Trophoblast cell (in vitro differentiated cells and primary cell): ENCODE measurements at regions not wholly inside any gene's neighbourhood (a gene's known extent, or its start where the extent isn't known, plus 50 kb on each side); places are given as distances from the start of the nearest gene placed in this dataset.

Experiments used
- DNase-seq, 2 donors: peaks; one replicate each; pipeline ENCODE4 v3.0.0-alpha.2; 2016
- H2AFZ ChIP-seq: 2 replicates; pipeline ENCODE4 v1.6.1; 2013; ENCODE audit warnings: low read length, moderate library complexity, mild to moderate bottlenecking; ENCODE audit not compliant: insufficient read depth, poor library complexity
- H2AK5ac ChIP-seq: 2 replicates; pipeline ENCODE4 v1.6.1; 2013; ENCODE audit warnings: mild to moderate bottlenecking, low read length
- H2BK120ac ChIP-seq: 2 replicates; pipeline ENCODE4 v1.6.1; 2013; ENCODE audit warnings: low read length, mild to moderate bottlenecking, moderate library complexity; ENCODE audit not compliant: insufficient read depth, poor library complexity
- H2BK12ac ChIP-seq: 2 replicates; pipeline ENCODE4 v1.6.1; 2013; ENCODE audit warnings: mild to moderate bottlenecking, low read length, moderate library complexity
- H2BK5ac ChIP-seq: 2 replicates; pipeline ENCODE4 v1.6.1; 2013; ENCODE audit warnings: low read length, low read depth, moderate library complexity, mild to moderate bottlenecking; ENCODE audit not compliant: poor library complexity
- H3K14ac ChIP-seq: 2 replicates; pipeline ENCODE4 v1.6.1; 2013; ENCODE audit warnings: mild to moderate bottlenecking, low read length
- H3K18ac ChIP-seq: 2 replicates; pipeline ENCODE4 v1.6.1; 2013; ENCODE audit warnings: mild to moderate bottlenecking, low read length
- H3K23ac ChIP-seq: 2 replicates; pipeline ENCODE4 v1.6.1; 2013; ENCODE audit warnings: low read length
- H3K27ac ChIP-seq: 2 replicates; pipeline ENCODE4 v1.5.1; 2013; ENCODE audit warnings: low read depth, mild to moderate bottlenecking, inconsistent platforms, low read length, moderate library complexity
- H3K27me3 ChIP-seq: 2 replicates; pipeline ENCODE4 v1.6.1; 2013; ENCODE audit warnings: inconsistent platforms, mild to moderate bottlenecking, low read length, moderate library complexity; ENCODE audit not compliant: insufficient read depth
- H3K36me3 ChIP-seq, 2 experiments: 1 replicate in 1 of 2; 2 replicates in 1 of 2; pipeline ENCODE4 v1.6.1; 2013; ENCODE audit warnings: low read length in 2 of 2, mild to moderate bottlenecking in 2 of 2, moderate library complexity in 1 of 2; ENCODE audit not compliant: insufficient read depth in 2 of 2, control insufficient read depth in 1 of 2
- H3K4ac ChIP-seq: 2 replicates; pipeline ENCODE4 v1.6.1; 2013; ENCODE audit warnings: low read depth, mild to moderate bottlenecking, low read length, moderate library complexity
- H3K4me1 ChIP-seq, 2 experiments: 1 replicate in 1 of 2; 2 replicates in 1 of 2; pipeline ENCODE4 v1.6.1; 2013; ENCODE audit warnings: low read length in 2 of 2, mild to moderate bottlenecking in 2 of 2, moderate library complexity in 1 of 2; ENCODE audit not compliant: insufficient read depth in 2 of 2, control insufficient read depth in 1 of 2
- H3K4me2 ChIP-seq: 2 replicates; pipeline ENCODE4 v1.6.1; 2013; ENCODE audit warnings: inconsistent platforms, mild to moderate bottlenecking, low read length, moderate library complexity
- H3K4me3 ChIP-seq: 2 replicates; pipeline ENCODE4 v1.5.1; 2013; ENCODE audit warnings: mild to moderate bottlenecking, low read depth, low read length, inconsistent platforms
- H3K79me1 ChIP-seq: one replicate; pipeline ENCODE4 v1.6.1; 2013; ENCODE audit warnings: low read length
- H3K79me2 ChIP-seq: 2 replicates; pipeline ENCODE4 v1.6.1; 2013; ENCODE audit warnings: low read length, mild to moderate bottlenecking; ENCODE audit not compliant: control insufficient read depth, insufficient read depth, poor library complexity
- H3K9ac ChIP-seq: 2 replicates; pipeline ENCODE4 v1.6.1; 2013; ENCODE audit warnings: mild to moderate bottlenecking, low read length
- H3K9me3 ChIP-seq: 2 replicates; pipeline ENCODE4 v1.6.1; 2013; ENCODE audit warnings: low read depth, mild to moderate bottlenecking, control low read depth, inconsistent platforms, low read length; ENCODE audit not compliant: insufficient read depth
- H4K12ac ChIP-seq: 2 replicates; pipeline ENCODE4 v1.6.1; 2013; ENCODE audit warnings: low read depth, mild to moderate bottlenecking, low read length, moderate library complexity
- H4K8ac ChIP-seq: 2 replicates; pipeline ENCODE4 v1.6.1; 2013; ENCODE audit warnings: low read depth, mild to moderate bottlenecking, low read length, moderate library complexity
- H4K91ac ChIP-seq: one replicate; pipeline ENCODE4 v1.6.1; 2013; ENCODE audit warnings: low read depth, mild to moderate bottlenecking, low read length, moderate library complexity
- WGBS: extraction: QIAGEN DNeasy Blood & Tissue Kit; methylation state at CpG from one replicate; pipeline ENCODE4 v1.1.7; 2013; ENCODE audit warnings: missing lambda C conversion rate; ENCODE audit not compliant: insufficient read length, insufficient coverage; ENCODE audit errors: extremely low coverage; 5-methylcytosine and 5-hydroxymethylcytosine counted together

DNA sequence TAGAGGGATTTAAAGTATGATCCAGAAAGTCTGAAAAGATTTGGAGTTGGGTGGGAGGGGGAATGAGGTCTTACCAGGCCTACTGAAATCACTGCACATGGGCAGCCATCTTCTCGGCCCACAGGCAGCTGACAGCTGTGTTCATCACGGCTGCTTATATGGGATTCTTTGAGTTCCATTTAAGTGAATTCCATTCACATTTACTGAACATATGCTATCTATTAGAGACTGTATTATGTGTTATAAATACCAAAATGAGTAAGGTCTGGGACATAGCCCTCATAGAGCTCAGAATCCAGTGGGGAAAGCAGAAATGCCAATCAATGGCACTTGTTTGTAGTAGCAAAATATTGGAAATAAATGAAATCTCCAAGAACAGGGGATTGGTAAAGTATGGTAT lies 91.1 kb downstream of the TRIM42 start:
- no peak overlapping the region for H2AK5ac ChIP-seq
- no peak overlapping the region for H2BK120ac ChIP-seq
- H4K8ac ChIP-seq = no peak overlapping the region
- H4K12ac ChIP-seq = no peak overlapping the region
- no peak overlapping the region for H3K4me3 ChIP-seq
- no peak overlapping the region for H3K27ac ChIP-seq
- H3K4me1 ChIP-seq = no peaks in the 10 kb centered on the region
- H3K23ac ChIP-seq = no peak overlapping the region
- no peak overlapping the region for H2AFZ ChIP-seq
- no peaks in the 10 kb centered on the region for H3K79me1 ChIP-seq
- H3K14ac ChIP-seq = no peak overlapping the region
- no peak overlapping the region for H4K91ac ChIP-seq
- H3K36me3 ChIP-seq = no peaks in the 10 kb centered on the region
- no peak overlapping the region for H3K9ac ChIP-seq
- no peak overlapping the region for H3K18ac ChIP-seq
- DNase-seq = no peak
- no peak overlapping the region for H3K4me2 ChIP-seq
- peaks cover 1% of the 10 kb centered on the region for H3K9me3 ChIP-seq
- H2BK5ac ChIP-seq = no peak overlapping the region
- H3K4ac ChIP-seq = no peak overlapping the region
- H3K79me2 ChIP-seq = no peaks in the 10 kb centered on the region
- no peak overlapping the region for H2BK12ac ChIP-seq
- H3K27me3 ChIP-seq = no peaks in the 10 kb centered on the region
- no CpG with 5 or more reads among the region's 2 CpGs for WGBS

DNA sequence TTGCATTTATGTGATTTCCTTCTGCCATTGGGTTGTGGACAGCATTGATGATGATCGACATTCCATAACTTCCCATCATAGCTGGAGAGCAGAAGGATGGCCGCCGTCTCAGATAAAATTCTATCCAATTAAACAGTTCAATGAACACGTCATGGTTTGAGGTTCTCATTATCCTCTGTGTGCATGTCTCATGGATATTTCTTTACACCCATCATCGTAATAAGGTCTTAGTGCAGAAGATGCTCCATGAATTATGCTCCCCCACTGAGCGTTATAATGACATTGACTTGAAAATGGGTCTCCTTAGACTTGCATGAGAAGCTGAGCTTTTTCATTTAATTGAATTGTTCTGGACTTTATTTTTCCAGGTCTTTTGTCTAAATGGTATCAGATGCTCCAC lies 92.1 kb downstream of the TRIM42 start:
- no peaks in the 10 kb centered on the region for H3K79me2 ChIP-seq
- H2AFZ ChIP-seq = no peak overlapping the region
- WGBS = no CpG with 5 or more reads among the region's 6 CpGs

DNA sequence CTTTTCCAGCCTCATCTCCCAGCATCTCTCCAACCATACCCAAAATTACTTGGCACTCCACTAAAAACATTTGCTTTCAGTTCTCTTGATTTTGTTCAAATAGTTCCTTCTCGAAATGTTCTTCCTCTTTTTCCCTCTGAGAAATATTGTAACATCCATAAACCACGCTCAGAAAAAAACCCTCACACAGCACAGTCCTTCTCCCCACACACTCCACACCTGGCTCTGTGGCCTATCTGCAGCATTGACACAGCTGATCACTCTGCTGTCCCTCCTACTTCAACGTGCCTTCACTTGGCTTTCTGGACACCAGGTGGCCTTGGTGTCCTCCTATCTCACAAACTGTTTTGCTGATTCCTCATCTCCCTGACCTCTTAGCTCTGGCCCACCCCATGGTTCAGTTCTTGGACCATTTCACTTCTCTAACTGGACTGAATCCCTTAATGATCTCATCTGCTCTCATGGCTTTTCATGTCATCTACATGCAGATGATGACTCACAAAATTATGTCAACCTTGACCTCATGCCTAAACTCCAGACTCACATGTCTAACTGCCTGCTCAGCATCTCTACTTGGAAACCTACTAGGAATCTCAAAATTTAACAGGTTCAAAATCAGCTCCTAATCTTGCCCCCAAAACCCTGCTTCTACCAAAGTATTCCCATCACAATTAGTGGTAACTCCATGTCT lies 93.3 kb downstream of the TRIM42 start:
- Histone ChIP-seq H2AFZ (no peak overlapping the region), H3K79me1 (no peaks in the 10 kb centered on the region), H3K4me1 (no peaks in the 10 kb centered on the region), H4K12ac (no peak overlapping the region), H2BK5ac (no peak overlapping the region), H3K23ac (no peak overlapping the region), H3K27me3 (no peaks in the 10 kb centered on the region), H3K14ac (no peak overlapping the region), H3K4me3 (no peak overlapping the region), H3K4me2 (no peak overlapping the region), H3K18ac (no peak overlapping the region), H3K36me3 (no peaks in the 10 kb centered on the region), H2AK5ac (no peak overlapping the region), H2BK120ac (no peak overlapping the region), H2BK12ac (no peak overlapping the region), H3K27ac (no peak overlapping the region), H3K79me2 (no peaks in the 10 kb centered on the region), H3K9me3 (peaks cover 6% of the 10 kb centered on the region), H3K4ac (no peak overlapping the region), H4K8ac (no peak overlapping the region), H4K91ac (no peak overlapping the region), H3K9ac (no peak overlapping the region)
- peak; percentile 2 to 50 for DNase-seq
- WGBS = no CpG with 5 or more reads among the region's 3 CpGs

More for the DNA sequence above, 92.1 kb downstream of the TRIM42 start:
- Histone ChIP-seq H3K4ac (no peak overlapping the region), H3K79me1 (no peaks in the 10 kb centered on the region), H4K91ac (no peak overlapping the region), H3K36me3 (no peaks in the 10 kb centered on the region), H3K18ac (no peak overlapping the region), H3K9ac (no peak overlapping the region), H3K14ac (no peak overlapping the region), H4K8ac (no peak overlapping the region), H3K27me3 (no peaks in the 10 kb centered on the region), H2AK5ac (no peak overlapping the region), H4K12ac (no peak overlapping the region), H2BK12ac (no peak overlapping the region), H3K4me2 (no peak overlapping the region), H3K4me1 (no peaks in the 10 kb centered on the region), H2BK120ac (no peak overlapping the region), H2BK5ac (no peak overlapping the region), H3K9me3 (peaks cover 1% of the 10 kb centered on the region), H3K27ac (no peak overlapping the region), H3K23ac (no peak overlapping the region), H3K4me3 (no peak overlapping the region)
- DNase-seq = no peak

DNA sequence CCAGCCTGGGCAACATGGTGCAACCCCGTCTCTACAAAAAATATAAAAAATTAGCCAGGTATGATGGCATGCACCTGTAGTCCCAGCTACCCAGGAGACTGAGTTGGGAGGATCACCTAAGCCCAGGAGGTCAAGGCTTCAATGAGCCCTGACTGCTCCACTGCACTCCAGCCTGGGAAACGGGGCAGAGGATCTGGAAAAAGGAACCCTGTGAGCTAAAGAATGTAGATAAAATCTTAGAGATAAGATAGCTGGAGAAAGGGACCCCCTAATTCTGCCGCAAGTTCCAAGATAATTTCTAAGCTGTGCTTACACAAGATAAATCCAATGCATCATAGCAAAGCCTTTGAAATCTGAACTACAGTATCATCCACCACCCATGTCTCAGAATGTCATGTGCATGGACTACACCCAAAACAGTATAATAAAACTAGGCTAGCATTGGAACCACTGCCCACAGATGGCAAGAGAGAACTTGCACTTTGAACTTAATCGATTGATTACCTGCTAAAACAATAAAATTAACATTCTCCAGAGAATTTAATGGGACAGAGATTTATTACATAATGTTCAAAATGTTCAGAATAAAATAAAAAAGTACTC lies 99.9 kb downstream of the TRIM42 start:
- no peaks in the 10 kb centered on the region for H3K27me3 ChIP-seq
- H3K4ac ChIP-seq = no peak overlapping the region
- H2BK12ac ChIP-seq = no peak overlapping the region
- no peaks in the 10 kb centered on the region for H3K79me1 ChIP-seq
- no peak overlapping the region for H3K23ac ChIP-seq
- H3K79me2 ChIP-seq = no peaks in the 10 kb centered on the region
- H3K36me3 ChIP-seq = no peaks in the 10 kb centered on the region
- no peak overlapping the region for H3K4me3 ChIP-seq
- no CpG with 5 or more reads among the region's 4 CpGs for WGBS
- H2BK5ac ChIP-seq = no peak overlapping the region
- H4K8ac ChIP-seq = no peak overlapping the region
- no peak overlapping the region for H3K9ac ChIP-seq
- H2AFZ ChIP-seq = no peak overlapping the region
- H3K18ac ChIP-seq = no peak overlapping the region
- no peak overlapping the region for H2BK120ac ChIP-seq
- H3K4me2 ChIP-seq = no peak overlapping the region
- H3K27ac ChIP-seq = no peak overlapping the region
- no peak for DNase-seq
- no peak overlapping the region for H4K91ac ChIP-seq
- no peaks in the 10 kb centered on the region for H3K4me1 ChIP-seq
- no peak overlapping the region for H3K14ac ChIP-seq
- no peak overlapping the region for H4K12ac ChIP-seq
- no peak overlapping the region for H2AK5ac ChIP-seq
- H3K9me3 ChIP-seq = peaks cover 5% of the 10 kb centered on the region
